22Rv1 (cell line): ENCODE measurements at regions not wholly inside any gene's neighbourhood (a gene's known extent, or its start where the extent isn't known, plus 50 kb on each side); places are given as distances from the start of the nearest gene placed in this dataset.

Experiments used
- ZFX ChIP-seq: fragments of 450-650 bp; IDR thresholded peaks from 2 replicates; pipeline ENCODE4 v1.6.1; 2017; ENCODE audit warnings: antibody characterized with exemption, borderline replicate concordance
- TF ChIP-seq, protein P1 (sequence below): fragments of 450-650 bp; IDR thresholded peaks from 2 replicates; pipeline ENCODE4 v1.5.1; 2017; ENCODE audit warnings: mild to moderate bottlenecking

DNA sequence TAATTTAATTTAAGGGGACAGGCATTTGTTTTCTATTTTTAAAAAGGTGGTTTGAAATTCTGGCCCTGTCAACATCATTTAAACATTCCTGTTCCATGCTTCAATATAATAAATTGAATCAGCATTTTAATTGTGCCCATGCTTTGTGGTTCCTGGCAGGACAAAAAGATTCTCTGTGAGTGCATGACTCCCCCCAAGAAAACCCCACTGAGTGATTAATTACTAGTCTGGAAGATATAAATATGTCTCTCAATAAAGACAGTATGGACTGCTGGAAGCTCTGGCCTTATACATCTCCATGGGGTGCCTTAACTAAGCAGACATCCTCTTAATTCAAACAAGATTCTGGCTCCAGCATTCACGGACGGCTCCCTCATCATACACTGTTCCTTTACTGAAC, 95.0 kb upstream of the PSMD7 start:
- TF ChIP-seq, protein P1, sequence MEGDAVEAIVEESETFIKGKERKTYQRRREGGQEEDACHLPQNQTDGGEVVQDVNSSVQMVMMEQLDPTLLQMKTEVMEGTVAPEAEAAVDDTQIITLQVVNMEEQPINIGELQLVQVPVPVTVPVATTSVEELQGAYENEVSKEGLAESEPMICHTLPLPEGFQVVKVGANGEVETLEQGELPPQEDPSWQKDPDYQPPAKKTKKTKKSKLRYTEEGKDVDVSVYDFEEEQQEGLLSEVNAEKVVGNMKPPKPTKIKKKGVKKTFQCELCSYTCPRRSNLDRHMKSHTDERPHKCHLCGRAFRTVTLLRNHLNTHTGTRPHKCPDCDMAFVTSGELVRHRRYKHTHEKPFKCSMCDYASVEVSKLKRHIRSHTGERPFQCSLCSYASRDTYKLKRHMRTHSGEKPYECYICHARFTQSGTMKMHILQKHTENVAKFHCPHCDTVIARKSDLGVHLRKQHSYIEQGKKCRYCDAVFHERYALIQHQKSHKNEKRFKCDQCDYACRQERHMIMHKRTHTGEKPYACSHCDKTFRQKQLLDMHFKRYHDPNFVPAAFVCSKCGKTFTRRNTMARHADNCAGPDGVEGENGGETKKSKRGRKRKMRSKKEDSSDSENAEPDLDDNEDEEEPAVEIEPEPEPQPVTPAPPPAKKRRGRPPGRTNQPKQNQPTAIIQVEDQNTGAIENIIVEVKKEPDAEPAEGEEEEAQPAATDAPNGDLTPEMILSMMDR = no peak
- no peak for TF ChIP-seq ZFX
